Left renal pelvis (tissue), 4 donors: ENCODE measurements at regions not wholly inside any gene's neighbourhood (a gene's known extent, or its start where the extent isn't known, plus 50 kb on each side); places are given as distances from the start of the nearest gene placed in this dataset.
"Not testable (repeated sequence)": the region's sequence is repeated elsewhere in the genome, so short reads cannot be mapped to it uniquely, and the experiment has no call there.

Source experiments
- DNase-seq, 4 donors: peaks; one replicate each; pipeline ENCODE4 v3.0.0-alpha.2; 2013; ENCODE audit warnings: low read depth in 4 of 4, low spot score in 3 of 4

DNA sequence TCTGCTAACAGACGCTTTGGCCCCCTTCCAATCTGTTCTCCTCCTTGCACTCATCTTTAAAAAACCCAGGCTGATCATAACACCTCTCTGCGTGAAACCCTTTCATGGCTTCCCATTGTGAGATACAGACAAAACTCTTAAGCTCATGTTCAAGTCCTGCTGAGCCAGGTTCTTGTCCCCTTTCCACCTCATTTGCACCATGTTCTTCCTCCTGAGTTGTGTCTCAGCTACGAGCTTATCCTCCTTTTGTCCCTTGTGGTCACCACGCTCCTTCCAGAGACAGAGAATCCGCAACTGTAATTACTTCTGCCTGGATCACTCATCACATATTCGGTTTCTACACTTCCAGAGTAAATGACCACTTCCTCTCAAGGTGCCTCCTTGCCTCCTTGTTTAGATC is 238.8 kb downstream of the ACTR3 start:
- no peak for DNase-seq

DNA sequence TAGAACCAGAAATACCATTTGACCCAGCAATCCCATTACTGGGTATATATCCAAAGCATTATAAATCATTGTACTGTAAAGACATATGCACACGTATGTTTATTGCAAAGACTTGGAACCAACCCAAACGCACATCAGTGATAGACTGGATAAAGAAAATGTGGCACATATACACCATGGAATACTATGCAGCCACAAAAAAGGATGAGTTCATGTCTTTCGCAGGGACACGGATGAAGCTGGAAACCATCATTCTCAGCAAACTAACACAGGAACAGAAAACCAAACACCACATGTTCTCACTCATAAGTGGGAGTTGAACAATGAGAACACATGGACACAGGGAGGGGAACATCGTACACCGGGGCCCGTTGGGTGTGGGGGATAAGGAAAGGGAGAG is 242.2 kb downstream of the ACTR3 start:
- not testable (repeated sequence) for DNase-seq

DNA sequence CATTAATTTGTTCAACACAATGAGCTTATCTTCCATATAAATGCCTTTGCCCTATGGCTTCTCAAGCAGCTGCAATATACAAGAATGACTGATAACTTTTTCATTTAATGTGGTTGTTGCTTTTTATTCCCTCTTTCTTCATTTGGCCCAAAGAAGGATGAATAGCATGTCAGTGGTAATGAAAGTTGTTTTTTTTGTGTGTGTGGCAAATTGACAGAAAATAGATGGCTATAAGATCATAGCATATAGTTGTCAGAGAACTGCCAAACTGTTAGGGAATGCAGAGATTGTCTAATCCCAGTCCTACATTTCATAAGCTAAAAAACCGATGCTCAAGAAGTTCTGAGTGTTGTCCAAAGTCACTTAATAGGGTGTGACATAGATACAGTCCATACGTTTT is 244.3 kb downstream of the ACTR3 start:
- no peak for DNase-seq

GRCh38 chr2:114139542-114139941 is 249.7 kb downstream of the ACTR3 start:
- no peak for DNase-seq

DNA sequence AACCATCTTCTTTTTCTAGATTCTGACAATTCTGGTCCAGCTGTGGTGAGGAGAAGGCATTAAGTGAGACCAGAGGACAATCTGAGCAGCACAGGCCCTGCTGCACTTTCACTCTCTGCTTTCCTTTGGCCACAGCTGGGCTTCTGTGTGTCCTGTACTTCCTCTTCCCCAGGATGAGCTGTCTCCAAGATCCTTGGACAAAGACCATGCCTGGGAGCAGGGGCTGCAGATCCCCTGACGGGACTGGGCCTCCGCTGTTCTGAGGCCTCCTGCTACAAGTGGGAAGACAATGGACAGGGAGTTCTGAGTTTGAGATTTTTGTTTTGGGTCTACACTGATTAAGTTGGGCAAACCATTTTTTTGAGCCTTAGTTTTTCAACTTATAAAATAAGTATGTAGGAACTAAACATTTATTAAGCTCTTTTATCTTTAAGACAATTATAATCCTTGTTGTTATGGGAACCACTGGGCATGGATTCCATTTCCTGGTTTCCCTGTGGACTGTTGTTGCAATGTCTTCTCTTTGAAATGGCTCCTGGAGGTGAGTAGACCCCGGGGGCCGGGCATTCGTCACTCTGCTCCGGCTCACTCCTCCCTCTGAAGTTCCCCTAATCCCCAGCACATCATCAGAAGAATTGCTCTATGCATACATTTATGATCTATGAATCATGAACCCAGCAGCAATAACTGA is 266.6 kb downstream of the ACTR3 start:
- no peak for DNase-seq

- no peak for DNase-seq
Observed at GRCh38 chr2:114157057-114157385, 267.1 kb downstream of the ACTR3 start.

DNA sequence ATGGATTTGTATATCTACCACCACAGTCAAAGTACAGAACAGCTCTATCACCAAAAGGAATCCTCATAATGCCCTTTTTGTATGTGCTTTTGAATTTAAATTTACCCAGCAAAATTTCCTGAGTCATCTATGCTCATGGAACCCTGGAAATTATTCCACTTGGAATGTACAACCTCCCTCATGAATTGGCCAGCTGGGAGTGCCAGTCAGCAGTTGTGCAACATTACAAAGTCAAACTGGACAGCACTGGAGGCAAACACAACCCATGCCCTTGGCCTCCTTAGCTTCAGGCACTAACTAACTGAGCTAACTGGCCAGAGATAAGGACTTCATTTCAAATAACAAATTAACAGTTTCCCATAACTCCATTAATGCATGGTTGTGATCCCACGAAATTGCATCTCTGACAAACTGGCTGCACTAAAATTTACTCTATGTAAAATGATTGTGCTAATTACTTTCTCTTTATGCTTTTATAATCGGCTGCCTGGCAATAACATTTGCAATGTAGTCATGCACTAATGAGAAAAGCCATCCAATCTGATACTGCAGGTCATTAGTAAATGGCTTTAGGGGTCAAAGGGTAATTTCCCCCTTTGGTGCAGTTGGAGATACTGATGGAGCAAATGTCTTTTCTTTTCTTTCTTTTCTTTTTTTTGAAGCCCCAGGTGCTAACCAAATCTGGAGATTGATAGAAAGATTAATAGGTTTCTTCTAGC is 270.5 kb downstream of the ACTR3 start:
- no peak for DNase-seq

DNA sequence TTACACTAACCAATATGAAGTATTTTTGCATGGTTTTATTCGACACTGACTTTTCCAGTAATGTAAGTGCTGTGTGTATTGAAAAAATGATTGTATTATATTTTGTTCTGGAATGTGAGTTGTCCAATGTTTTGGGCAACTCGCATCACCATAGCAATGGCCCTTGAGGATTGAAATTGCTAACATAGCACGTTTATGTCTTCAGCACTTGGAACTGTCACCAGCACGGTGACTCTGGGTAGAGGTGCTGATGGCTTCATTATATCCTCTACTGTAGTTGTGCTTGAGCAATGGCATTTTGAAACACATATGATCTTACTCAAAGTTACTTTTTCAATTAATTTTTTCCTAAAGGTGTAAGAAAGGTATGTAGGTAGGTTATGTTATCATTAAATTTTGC is 271.5 kb downstream of the ACTR3 start:
- no peak for DNase-seq

GRCh38 chr2:114167799-114168198 is 274.6 kb upstream of the DPP10 start:
- DNase-seq, result no peak

GRCh38 chr2:114170070-114170469 is 272.4 kb upstream of the DPP10 start:
- no peak for DNase-seq

- no peak for DNase-seq
Observed at GRCh38 chr2:114175507-114175906, 266.9 kb upstream of the DPP10 start.

DNA sequence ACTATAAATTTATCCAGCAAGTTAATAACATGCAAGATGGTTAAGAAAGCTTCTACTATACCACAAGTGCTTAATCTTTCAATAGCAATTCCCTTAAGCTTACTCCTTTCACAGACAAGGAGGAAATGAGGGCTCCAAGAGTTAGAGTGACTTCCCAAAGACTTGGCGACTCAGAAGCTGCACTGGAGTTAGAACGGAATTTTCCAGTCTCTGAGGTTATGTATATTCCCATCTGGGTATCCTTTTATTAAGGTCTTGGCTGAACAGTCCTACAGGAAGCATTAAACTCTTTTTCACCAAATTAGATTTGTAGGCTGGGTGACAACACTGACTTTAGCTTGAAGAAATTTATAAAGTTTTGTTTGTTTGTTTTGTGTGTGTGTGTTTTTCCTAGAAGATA is 256.9 kb upstream of the DPP10 start:
- DNase-seq, result peak in 3 of 4 donors; percentile 7 to 35 (median 29)

DNA sequence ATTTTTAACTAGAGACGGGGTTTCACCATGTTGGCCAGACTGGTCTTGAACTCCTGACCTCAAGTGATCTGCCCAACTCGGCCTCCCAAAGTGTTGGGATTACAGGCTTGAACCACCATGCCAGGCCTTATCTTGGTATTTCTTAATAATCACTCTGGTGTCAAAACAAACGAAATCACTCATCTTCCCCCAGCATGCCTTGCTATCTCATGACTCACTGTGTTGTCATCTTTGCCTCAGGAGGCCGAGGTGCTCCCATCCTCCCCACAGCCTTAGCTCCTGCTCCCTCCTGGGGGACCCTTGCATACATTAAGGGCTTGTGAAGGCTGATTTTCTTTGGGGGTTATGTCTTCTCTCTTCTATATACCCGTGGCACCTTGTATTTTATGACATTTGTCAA is 250.1 kb upstream of the DPP10 start:
- DNase-seq, result no peak

DNA sequence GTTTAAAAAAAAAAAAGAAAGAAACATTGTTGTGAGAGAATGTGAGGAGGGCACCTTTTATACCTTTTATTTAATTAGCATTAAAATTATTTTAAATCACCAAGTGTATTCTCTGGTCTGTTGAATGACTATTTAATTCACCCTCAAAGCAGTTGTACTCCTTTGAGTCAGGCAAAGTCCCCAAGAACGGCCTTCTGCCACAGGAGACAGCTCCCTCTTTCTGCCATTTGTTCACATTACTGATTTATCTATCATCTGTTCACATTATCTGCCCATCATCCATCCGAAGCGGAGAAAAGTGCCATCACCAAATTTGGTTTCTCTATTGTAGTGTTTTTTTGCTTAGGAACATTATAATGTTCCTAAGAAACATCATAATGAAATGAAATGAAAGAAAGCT is 240.7 kb upstream of the DPP10 start:
- no peak for DNase-seq

- no peak for DNase-seq
Observed at GRCh38 chr2:114203679-114204078, 238.8 kb upstream of the DPP10 start.

- no peak for DNase-seq
Observed at GRCh38 chr2:114213808-114214207, 228.6 kb upstream of the DPP10 start.

DNA sequence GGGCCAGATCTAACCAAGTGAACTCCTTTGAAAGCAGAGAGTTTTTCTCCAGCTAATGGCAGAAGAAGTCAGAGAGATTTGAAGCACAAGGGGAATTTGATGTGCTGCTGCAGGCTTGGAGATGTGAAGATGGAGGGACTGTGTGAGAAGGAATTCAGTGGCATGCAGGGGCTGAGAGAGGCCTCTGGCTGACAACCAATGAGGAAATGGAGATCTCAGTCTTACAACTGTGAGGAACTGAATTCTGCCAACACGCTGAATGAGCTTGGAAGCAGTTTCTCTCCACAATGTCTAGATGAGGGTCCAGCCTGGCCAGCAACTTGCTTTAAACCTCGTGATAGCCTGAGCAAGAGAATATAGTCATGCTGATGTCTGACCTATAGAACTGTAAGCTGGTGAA is 224.1 kb upstream of the DPP10 start:
- DNase-seq, result no peak

DNA sequence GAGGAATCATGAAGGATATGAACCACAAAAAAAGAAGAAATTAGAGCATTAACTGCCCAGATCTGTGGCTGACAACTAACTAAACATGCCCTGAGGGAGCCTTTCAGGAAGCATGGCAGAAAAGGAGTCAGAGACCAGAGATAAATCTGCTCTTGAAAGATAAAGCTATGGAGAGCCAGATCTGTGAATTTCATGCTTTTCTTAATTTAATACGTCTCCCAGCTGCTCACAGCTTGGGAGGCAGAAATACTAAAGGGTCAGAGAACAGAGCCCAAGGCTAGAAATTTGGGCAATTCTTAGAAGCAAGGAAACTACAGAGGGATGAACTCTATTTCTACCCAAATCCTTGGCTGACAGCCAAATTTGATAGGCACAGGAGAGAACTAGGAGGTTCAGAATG is 223.0 kb upstream of the DPP10 start:
- DNase-seq, result peak in 2 of 4 donors; percentile 9 to 12

DNA sequence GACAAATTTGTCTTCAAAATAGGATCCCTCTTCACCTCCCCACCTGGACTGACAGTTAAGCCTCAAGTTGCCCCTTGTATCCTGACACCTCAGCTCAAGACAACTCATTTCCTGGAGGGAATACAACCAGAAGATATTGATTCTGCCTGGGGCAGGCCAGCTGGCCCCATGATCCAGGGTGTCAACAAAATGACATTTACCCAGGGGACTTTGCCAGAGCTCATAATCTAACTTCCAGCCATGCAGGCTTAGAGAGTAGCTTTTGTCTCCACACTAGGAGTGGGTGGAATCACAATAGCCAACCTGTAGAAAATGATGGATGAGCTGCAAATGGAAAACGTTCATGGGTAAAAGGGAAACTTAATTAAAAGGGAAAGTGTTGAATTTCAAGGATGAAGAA is 220.1 kb upstream of the DPP10 start:
- DNase-seq, result no peak

GRCh38 chr2:114231921-114232320 is 210.5 kb upstream of the DPP10 start:
- no peak for DNase-seq

- DNase-seq, result no peak
Observed at GRCh38 chr2:114237331-114237730, 205.1 kb upstream of the DPP10 start.

DNA sequence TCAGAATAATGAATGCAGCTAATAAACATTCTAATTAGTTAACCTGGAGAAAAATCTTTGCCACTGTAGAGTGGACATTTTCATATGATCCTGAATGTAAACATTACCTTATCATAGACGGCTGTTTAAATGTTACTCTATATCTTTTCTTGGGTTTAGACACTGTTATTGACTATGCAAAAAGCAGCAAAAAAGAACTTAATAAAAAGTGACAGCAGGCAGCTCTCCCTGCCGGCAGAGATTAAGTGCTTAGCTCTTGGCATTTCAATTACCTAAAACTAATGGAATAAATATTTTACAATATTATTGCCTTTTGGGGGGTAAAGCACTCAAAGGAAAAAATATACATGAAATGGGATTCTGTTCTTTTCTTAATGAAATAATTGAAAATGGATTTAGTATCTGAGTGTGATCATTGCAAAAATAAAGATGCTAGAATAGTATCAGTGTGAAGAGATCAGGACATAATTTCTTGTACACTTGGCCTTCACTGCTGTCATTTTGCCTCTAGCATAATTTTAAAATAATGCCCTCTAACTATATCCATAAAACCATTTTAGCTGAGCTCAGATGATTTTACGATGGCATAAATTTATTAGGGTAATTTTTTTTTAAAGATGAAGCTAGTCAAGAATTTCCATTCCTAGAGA is 203.4 kb upstream of the DPP10 start:
- no peak for DNase-seq
